AG04450 (cell line): ENCODE measurements at regions not wholly inside any gene's neighbourhood (a gene's known extent, or its start where the extent isn't known, plus 50 kb on each side); places are given as distances from the start of the nearest gene placed in this dataset.

Experiments used
- CTCF ChIA-PET: fragments of 300-600, 350-600 bp; formaldehyde crosslinking; extraction: SDS; loops from one replicate; lab custom pipeline; 2022; ENCODE audit warnings: antibody characterized with exemption, inconsistent platforms; lab: Charles Lee
- POLR2A ChIA-PET: fragments of 350-600 bp; formaldehyde crosslinking; extraction: SDS; loops from one replicate; lab custom pipeline; 2021; ENCODE audit warnings: antibody characterized with exemption, inconsistent platforms; lab: Yijun Ruan, JAX
- DNase-seq: peaks from one replicate; pipeline ENCODE4 v3.0.0-alpha.2; 2011; ENCODE audit warnings: low read depth, low spot score
- H3K27ac ChIP-seq: one replicate; pipeline ENCODE4 v1.5.1; 2012; ENCODE audit warnings: low read depth, low read length, control low read depth
- H3K27me3 ChIP-seq: one replicate; pipeline ENCODE4 v1.6.0; 2012; ENCODE audit warnings: low read length; ENCODE audit not compliant: control insufficient read depth, insufficient read depth
- H3K4me3 ChIP-seq: 2 replicates; pipeline ENCODE4 v1.5.1; 2011; ENCODE audit warnings: mild to moderate bottlenecking, low read depth, low read length, control low read depth
- H3K9me3 ChIP-seq: 2 replicates; pipeline ENCODE4 v1.5.1; 2012; ENCODE audit warnings: low read length; ENCODE audit not compliant: control insufficient read depth, insufficient read depth
- TF ChIP-seq, protein P1 (sequence below): IDR thresholded peaks from 2 replicates; pipeline ENCODE4 v1.5.1; 2011; ENCODE audit warnings: low read depth, low read length, control low read depth, inconsistent platforms

- ChIA-PET POLR2A (interaction anchor here (3.7 kb wide), 1 partner anchor 9 kb away, joined by 25 read pairs; no protein-coding TSS in a partner anchor), CTCF (interaction anchor here (3.1 to 3.2 kb wide), 2 partner anchors 9 to 41 kb away, joined by 14 to 18 read pairs; no protein-coding TSS in a partner anchor)
- DNase-seq = no peak
- no peaks in the 10 kb centered on the region for H3K9me3 ChIP-seq
- no peak overlapping the region for H3K4me3 ChIP-seq
- H3K27me3 ChIP-seq = no peaks in the 10 kb centered on the region
- H3K27ac ChIP-seq = no peak overlapping the region
- TF ChIP-seq, protein P1, sequence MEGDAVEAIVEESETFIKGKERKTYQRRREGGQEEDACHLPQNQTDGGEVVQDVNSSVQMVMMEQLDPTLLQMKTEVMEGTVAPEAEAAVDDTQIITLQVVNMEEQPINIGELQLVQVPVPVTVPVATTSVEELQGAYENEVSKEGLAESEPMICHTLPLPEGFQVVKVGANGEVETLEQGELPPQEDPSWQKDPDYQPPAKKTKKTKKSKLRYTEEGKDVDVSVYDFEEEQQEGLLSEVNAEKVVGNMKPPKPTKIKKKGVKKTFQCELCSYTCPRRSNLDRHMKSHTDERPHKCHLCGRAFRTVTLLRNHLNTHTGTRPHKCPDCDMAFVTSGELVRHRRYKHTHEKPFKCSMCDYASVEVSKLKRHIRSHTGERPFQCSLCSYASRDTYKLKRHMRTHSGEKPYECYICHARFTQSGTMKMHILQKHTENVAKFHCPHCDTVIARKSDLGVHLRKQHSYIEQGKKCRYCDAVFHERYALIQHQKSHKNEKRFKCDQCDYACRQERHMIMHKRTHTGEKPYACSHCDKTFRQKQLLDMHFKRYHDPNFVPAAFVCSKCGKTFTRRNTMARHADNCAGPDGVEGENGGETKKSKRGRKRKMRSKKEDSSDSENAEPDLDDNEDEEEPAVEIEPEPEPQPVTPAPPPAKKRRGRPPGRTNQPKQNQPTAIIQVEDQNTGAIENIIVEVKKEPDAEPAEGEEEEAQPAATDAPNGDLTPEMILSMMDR = no peak
Measured at GRCh38 chr3:157097198-157097597, 62.7 kb downstream of the CCNL1 start.

- no peak overlapping the region for H3K4me3 ChIP-seq
- no peaks in the 10 kb centered on the region for H3K9me3 ChIP-seq
- ChIA-PET CTCF (interaction anchor here (1.1 kb wide), 1 partner anchor 945 kb away, joined by 4 read pairs; no protein-coding TSS in a partner anchor), POLR2A (no interaction called here)
- no peak for DNase-seq
- H3K27me3 ChIP-seq = no peaks in the 10 kb centered on the region
- TF ChIP-seq, protein P1 = no peak
- no peak overlapping the region for H3K27ac ChIP-seq
Measured at GRCh38 chr3:157096328-157096727, 63.6 kb downstream of the CCNL1 start.
